GM13977 (cell line): ENCODE measurements at regions not wholly inside any gene's neighbourhood (a gene's known extent, or its start where the extent isn't known, plus 50 kb on each side); places are given as distances from the start of the nearest gene placed in this dataset.

Source experiments
- DNase-seq: peaks from one replicate; pipeline ENCODE4 v3.0.0; 2012; ENCODE audit warnings: low spot score
- CTCF ChIP-seq: IDR thresholded peaks from 2 replicates; pipeline ENCODE4 v1.5.1; 2012; ENCODE audit warnings: mild to moderate bottlenecking, control low read depth; ENCODE audit not compliant: insufficient read depth; ENCODE audit errors: extremely low read depth, missing control alignments
- in situ Hi-C: fragments of 300-500 bp; cut with MboI; formaldehyde crosslinking; loops from one replicate; pipeline ENCODE4 v1.12.0; 2022; ENCODE audit warnings: low sequenced_read_pairs, low pct_unique_long_range_greater_than_20kb, mixed read lengths, inconsistent platforms; ENCODE audit not compliant: unreplicated experiment

GRCh38 chr3:161989012-161989411 is 492.4 kb downstream of the OTOL1 start:
- no peak for DNase-seq
- TF ChIP-seq CTCF: no peak
- in situ Hi-C loops: no loop called here

- no peak for TF ChIP-seq CTCF
- in situ Hi-C loops: no loop called here
- no peak for DNase-seq
These were observed 493.4 kb downstream of the OTOL1 start for GRCh38 chr3:161990036-161990435.

- no peak for DNase-seq
- no peak for TF ChIP-seq CTCF
- in situ Hi-C loops: no loop called here
These were observed 495.4 kb downstream of the OTOL1 start for GRCh38 chr3:161991901-161992540.

GRCh38 chr3:161999846-162000245 is 503.2 kb downstream of the OTOL1 start:
- in situ Hi-C loops: no loop called here
- no peak for TF ChIP-seq CTCF

GRCh38 chr3:162007722-162008121 is 511.1 kb downstream of the OTOL1 start:
- in situ Hi-C loops: no loop called here
- TF ChIP-seq CTCF: no peak
- no peak for DNase-seq

More at GRCh38 chr3:161999846-162000245, 503.2 kb downstream of the OTOL1 start:
- DNase-seq: no peak

- in situ Hi-C loops: no loop called here
- TF ChIP-seq CTCF: no peak
- DNase-seq: no peak
These were observed 516.0 kb downstream of the OTOL1 start for GRCh38 chr3:162012633-162013032.

GRCh38 chr3:162014284-162014683 is 517.7 kb downstream of the OTOL1 start:
- no peak for TF ChIP-seq CTCF
- no peak for DNase-seq
- in situ Hi-C loops: no loop called here
